Fibroblast of lung (primary cell): ENCODE measurements at regions not wholly inside any gene's neighbourhood (a gene's known extent, or its start where the extent isn't known, plus 50 kb on each side); places are given as distances from the start of the nearest gene placed in this dataset.

Experiments
- DNase-seq, 2 donors: peaks; one replicate each; pipeline versions ENCODE4 v3.0.0 to v3.0.0-alpha.2; 2010; ENCODE audit warnings: low read depth in 2 of 2
- H2AFZ ChIP-seq: 2 replicates; pipeline ENCODE4 v1.5.1; 2012; ENCODE audit warnings: low read length, control low read depth, inconsistent platforms
- H3K27ac ChIP-seq: 2 replicates; pipeline ENCODE4 v1.5.1; 2011; ENCODE audit warnings: low read length, control low read depth; ENCODE audit not compliant: insufficient read depth
- H3K27me3 ChIP-seq: 2 replicates; pipeline ENCODE4 v1.5.1; 2011; ENCODE audit warnings: mild to moderate bottlenecking, low read length; ENCODE audit not compliant: control insufficient read depth, insufficient read depth
- H3K36me3 ChIP-seq: 2 replicates; pipeline ENCODE4 v1.5.1; 2011; ENCODE audit warnings: low read length; ENCODE audit not compliant: control insufficient read depth, insufficient read depth
- H3K4me1 ChIP-seq: 2 replicates; pipeline ENCODE4 v1.5.1; 2011; ENCODE audit warnings: low read length; ENCODE audit not compliant: control insufficient read depth, insufficient read depth; ENCODE audit errors: extremely low read depth
- H3K4me2 ChIP-seq: 2 replicates; pipeline ENCODE4 v1.5.1; 2011; ENCODE audit warnings: low read length, control low read depth; ENCODE audit not compliant: insufficient read depth; ENCODE audit errors: extremely low read depth
- H3K4me3 ChIP-seq, 4 experiments: fragments of 200-600 bp in 1 of 4; sonication (generic) in 1 of 4; replicated peaks in 1 of 4; 2 replicates each; pipeline ENCODE4 v1.5.1; 2011 to 2016; ENCODE audit warnings: low read length in 4 of 4, low read depth in 3 of 4, mild to moderate bottlenecking in 3 of 4, control low read depth in 2 of 4, inconsistent platforms in 1 of 4, mixed read lengths in 1 of 4; ENCODE audit not compliant: insufficient read depth in 1 of 4; ENCODE audit errors: control extremely low read depth in 1 of 4
- H3K79me2 ChIP-seq: 2 replicates; pipeline ENCODE4 v1.5.1; 2012; ENCODE audit warnings: mild to moderate bottlenecking, low read length, inconsistent platforms; ENCODE audit not compliant: control insufficient read depth, insufficient read depth
- H3K9ac ChIP-seq: 2 replicates; pipeline ENCODE4 v1.5.1; 2011; ENCODE audit warnings: mild to moderate bottlenecking, low read length, control low read depth; ENCODE audit not compliant: insufficient read depth
- H3K9me3 ChIP-seq: 2 replicates; pipeline ENCODE4 v1.5.1; 2012; ENCODE audit warnings: low read depth, low read length; ENCODE audit not compliant: control insufficient read depth, insufficient read depth
- H4K20me1 ChIP-seq: 2 replicates; pipeline ENCODE4 v1.5.1; 2011; ENCODE audit warnings: low read length; ENCODE audit not compliant: control insufficient read depth, insufficient read depth; ENCODE audit errors: extremely low read depth
- EZH2 ChIP-seq: IDR thresholded peaks from 2 replicates; pipeline ENCODE4 v1.5.1; 2012; ENCODE audit warnings: low read length, control low read depth, mild to moderate bottlenecking; ENCODE audit errors: missing control alignments
- TF ChIP-seq, protein P1 (sequence below), 2 donors: IDR thresholded peaks in 1 of 2; conservative IDR thresholded peaks in 1 of 2; 1 replicate in 1 of 2; 2 replicates in 1 of 2; pipeline ENCODE4 v1.5.1; 2011 to 2012; ENCODE audit warnings: low read length in 2 of 2, control low read depth in 1 of 2, inconsistent platforms in 1 of 2, low read depth in 1 of 2, mild to moderate bottlenecking in 1 of 2

DNA sequence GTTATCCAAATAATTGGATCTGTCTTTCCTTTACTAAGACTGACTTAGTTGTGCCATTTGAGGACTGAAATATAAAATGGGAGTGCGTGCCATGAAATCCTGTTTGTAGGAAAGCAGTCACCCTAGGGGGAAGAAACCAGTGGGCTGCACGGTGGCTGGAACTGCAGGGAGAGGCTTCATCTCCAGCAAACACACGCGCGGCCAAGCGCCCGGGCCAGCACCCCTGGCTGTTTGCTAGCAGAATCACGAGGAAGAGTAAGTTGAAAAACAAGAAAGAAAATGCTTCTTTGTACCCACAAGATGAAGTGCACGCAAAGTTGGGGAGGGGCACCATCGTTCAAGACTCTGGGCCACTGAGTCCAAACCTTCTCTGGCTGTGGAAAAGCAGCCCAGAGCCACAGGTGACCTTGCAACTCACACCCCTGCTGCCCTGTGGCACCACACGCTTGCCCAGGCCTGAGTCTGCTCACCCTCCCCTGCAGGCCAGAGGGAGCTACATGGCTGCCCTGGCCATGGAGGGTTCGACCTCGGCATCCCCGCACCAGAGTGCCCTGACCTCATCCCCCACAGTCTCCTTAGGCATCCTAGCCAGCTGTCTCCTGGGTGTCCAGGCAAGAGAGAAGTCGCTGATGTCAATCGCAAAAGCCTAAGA, 55.2 kb downstream of the IRX2 start:
- Histone ChIP-seq H3K4me3 (no peak overlapping the region), H3K4me1 (no peaks in the 10 kb centered on the region), H3K27ac (no peak overlapping the region), H3K9me3 (no peaks in the 10 kb centered on the region), H2AFZ (no peak overlapping the region), H3K36me3 (no peaks in the 10 kb centered on the region), H3K9ac (no peak overlapping the region), H3K4me2 (no peak overlapping the region), H3K79me2 (no peaks in the 10 kb centered on the region), H3K27me3 (no peaks in the 10 kb centered on the region), H4K20me1 (no peaks in the 10 kb centered on the region)
- no peak for DNase-seq
- TF ChIP-seq, protein P1, sequence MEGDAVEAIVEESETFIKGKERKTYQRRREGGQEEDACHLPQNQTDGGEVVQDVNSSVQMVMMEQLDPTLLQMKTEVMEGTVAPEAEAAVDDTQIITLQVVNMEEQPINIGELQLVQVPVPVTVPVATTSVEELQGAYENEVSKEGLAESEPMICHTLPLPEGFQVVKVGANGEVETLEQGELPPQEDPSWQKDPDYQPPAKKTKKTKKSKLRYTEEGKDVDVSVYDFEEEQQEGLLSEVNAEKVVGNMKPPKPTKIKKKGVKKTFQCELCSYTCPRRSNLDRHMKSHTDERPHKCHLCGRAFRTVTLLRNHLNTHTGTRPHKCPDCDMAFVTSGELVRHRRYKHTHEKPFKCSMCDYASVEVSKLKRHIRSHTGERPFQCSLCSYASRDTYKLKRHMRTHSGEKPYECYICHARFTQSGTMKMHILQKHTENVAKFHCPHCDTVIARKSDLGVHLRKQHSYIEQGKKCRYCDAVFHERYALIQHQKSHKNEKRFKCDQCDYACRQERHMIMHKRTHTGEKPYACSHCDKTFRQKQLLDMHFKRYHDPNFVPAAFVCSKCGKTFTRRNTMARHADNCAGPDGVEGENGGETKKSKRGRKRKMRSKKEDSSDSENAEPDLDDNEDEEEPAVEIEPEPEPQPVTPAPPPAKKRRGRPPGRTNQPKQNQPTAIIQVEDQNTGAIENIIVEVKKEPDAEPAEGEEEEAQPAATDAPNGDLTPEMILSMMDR (conservative IDR thresholded peaks at IDR 0.05 in 1 of 2, IDR thresholded peaks at IDR 0.05 in 1 of 2; ENCODE audit: low read depth in 1 of 2, low read length in 2 of 2), result no peak
- TF ChIP-seq EZH2, result no peak

DNA sequence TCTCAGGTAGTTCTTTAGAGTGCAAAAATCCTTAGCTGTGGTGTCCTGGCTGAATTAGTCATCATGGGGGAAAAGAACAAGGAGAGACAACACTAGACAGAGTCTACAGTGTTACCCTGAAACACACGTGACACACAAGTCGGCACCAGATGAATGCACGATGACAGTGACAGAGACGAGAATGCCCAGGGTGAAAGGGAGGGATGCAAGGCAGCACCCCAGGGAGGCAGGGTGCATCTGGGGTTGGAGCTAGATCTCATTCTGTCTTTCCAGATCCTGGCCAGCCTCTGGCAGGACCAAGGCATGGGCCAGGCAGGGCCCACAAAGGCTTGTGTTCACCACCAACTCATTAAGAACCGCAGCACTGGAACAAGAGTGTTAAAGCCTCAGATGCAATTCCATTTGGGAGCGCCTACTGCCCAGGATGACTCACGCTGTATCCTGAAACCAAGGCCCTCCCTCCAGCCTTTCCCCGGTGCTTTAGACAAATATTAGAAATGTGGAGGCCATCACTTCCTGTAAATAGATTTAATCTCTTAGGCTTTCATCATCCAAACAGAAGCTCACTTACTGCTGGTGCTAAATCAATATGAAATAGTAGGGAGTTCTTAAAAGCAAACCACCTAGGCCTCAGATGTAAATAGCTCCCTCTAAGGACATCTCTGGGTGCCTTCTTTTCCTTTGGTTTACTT, 56.1 kb downstream of the IRX2 start:
- Histone ChIP-seq H3K4me2 (no peak overlapping the region), H2AFZ (no peak overlapping the region)
- DNase-seq, result peak; percentile 27 to 90

DNA sequence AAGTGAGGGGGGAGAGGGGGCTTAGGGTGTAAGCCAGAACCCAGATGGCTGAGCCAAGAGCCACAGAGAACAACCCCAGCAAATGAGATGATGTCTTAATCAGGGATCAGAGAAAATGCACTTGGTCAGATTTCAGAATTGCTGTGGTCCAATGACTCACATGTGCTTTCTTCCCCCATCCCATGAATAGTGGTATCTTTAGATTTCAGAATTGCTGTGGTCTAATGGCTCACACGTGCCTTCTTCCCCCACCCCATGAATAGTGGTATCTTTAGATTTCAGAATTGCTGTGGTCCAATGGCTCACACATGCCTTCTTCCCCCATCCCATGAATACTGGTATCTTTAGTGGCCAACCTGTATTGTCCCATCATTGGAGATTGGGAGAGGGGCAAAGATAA, 59.9 kb downstream of the IRX2 start:
- Histone ChIP-seq H3K4me2 (no peak overlapping the region), H3K36me3 (no peaks in the 10 kb centered on the region), H3K4me3 (no peak overlapping the region), H4K20me1 (no peaks in the 10 kb centered on the region), H3K9me3 (no peaks in the 10 kb centered on the region), H3K9ac (no peak overlapping the region), H3K79me2 (no peaks in the 10 kb centered on the region), H2AFZ (no peak overlapping the region), H3K27me3 (no peaks in the 10 kb centered on the region), H3K4me1 (no peaks in the 10 kb centered on the region), H3K27ac (no peak overlapping the region)
- peak in 1 of 2 donors; percentile 29 for DNase-seq
- TF ChIP-seq, protein P1 (conservative IDR thresholded peaks at IDR 0.05 in 1 of 2, IDR thresholded peaks at IDR 0.05 in 1 of 2; ENCODE audit: low read depth in 1 of 2, low read length in 2 of 2), result no peak
- no peak for TF ChIP-seq EZH2

More for the DNA sequence above, 56.1 kb downstream of the IRX2 start:
- Histone ChIP-seq H4K20me1 (no peaks in the 10 kb centered on the region), H3K4me3 (no peak overlapping the region), H3K4me1 (no peaks in the 10 kb centered on the region), H3K27ac (no peak overlapping the region), H3K9ac (no peak overlapping the region), H3K9me3 (no peaks in the 10 kb centered on the region), H3K27me3 (no peaks in the 10 kb centered on the region), H3K79me2 (no peaks in the 10 kb centered on the region), H3K36me3 (no peaks in the 10 kb centered on the region)
- TF ChIP-seq, protein P1 (conservative IDR thresholded peaks at IDR 0.05 in 1 of 2, IDR thresholded peaks at IDR 0.05 in 1 of 2; ENCODE audit: low read depth in 1 of 2, low read length in 2 of 2), result no peak
- no peak for TF ChIP-seq EZH2
